Ishikawa (cell line): ENCODE measurements at regions not wholly inside any gene's neighbourhood (a gene's known extent, or its start where the extent isn't known, plus 50 kb on each side); places are given as distances from the start of the nearest gene placed in this dataset.

ENCODE experiments used
- CEBPB ChIP-seq: IDR thresholded peaks from 2 replicates; pipeline ENCODE4 v1.6.1; 2012
- CREB1 ChIP-seq: IDR thresholded peaks from 2 replicates; pipeline ENCODE4 v1.6.1; 2012; ENCODE audit warnings: low read depth
- EGR1 ChIP-seq: IDR thresholded peaks from 2 replicates; pipeline ENCODE4 v1.6.1; 2012
- EP300 ChIP-seq: IDR thresholded peaks from 2 replicates; pipeline ENCODE4 v1.6.1; 2012; ENCODE audit warnings: borderline replicate concordance
- MAX ChIP-seq: IDR thresholded peaks from 2 replicates; pipeline ENCODE4 v1.6.1; 2012
- RAD21 ChIP-seq: IDR thresholded peaks from 2 replicates; pipeline ENCODE4 v1.6.1; 2012; ENCODE audit warnings: low read depth
- TEAD4 ChIP-seq: IDR thresholded peaks from 2 replicates; pipeline ENCODE4 v1.6.1; 2012
- ZBTB7A ChIP-seq: IDR thresholded peaks from 2 replicates; pipeline ENCODE4 v1.6.1; 2012; ENCODE audit warnings: low read depth
- TF ChIP-seq, protein P1 (sequence below): IDR thresholded peaks from 2 replicates; pipeline ENCODE4 v1.6.1; 2012; ENCODE audit warnings: low read depth, mild to moderate bottlenecking
- TF ChIP-seq, protein P2 (sequence below): IDR thresholded peaks from 2 replicates; pipeline ENCODE4 v1.6.1; 2012

GRCh38 chr18:29087616-29088246, 910.8 kb upstream of the CDH2 start:
- no peak for TF ChIP-seq EP300
- TF ChIP-seq ZBTB7A = no peak
- no peak for TF ChIP-seq MAX
- no peak for TF ChIP-seq CREB1
- TF ChIP-seq, protein P1, sequence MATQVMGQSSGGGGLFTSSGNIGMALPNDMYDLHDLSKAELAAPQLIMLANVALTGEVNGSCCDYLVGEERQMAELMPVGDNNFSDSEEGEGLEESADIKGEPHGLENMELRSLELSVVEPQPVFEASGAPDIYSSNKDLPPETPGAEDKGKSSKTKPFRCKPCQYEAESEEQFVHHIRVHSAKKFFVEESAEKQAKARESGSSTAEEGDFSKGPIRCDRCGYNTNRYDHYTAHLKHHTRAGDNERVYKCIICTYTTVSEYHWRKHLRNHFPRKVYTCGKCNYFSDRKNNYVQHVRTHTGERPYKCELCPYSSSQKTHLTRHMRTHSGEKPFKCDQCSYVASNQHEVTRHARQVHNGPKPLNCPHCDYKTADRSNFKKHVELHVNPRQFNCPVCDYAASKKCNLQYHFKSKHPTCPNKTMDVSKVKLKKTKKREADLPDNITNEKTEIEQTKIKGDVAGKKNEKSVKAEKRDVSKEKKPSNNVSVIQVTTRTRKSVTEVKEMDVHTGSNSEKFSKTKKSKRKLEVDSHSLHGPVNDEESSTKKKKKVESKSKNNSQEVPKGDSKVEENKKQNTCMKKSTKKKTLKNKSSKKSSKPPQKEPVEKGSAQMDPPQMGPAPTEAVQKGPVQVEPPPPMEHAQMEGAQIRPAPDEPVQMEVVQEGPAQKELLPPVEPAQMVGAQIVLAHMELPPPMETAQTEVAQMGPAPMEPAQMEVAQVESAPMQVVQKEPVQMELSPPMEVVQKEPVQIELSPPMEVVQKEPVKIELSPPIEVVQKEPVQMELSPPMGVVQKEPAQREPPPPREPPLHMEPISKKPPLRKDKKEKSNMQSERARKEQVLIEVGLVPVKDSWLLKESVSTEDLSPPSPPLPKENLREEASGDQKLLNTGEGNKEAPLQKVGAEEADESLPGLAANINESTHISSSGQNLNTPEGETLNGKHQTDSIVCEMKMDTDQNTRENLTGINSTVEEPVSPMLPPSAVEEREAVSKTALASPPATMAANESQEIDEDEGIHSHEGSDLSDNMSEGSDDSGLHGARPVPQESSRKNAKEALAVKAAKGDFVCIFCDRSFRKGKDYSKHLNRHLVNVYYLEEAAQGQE = no peak
- TF ChIP-seq EGR1 = no peak
- TF ChIP-seq CEBPB = no peak
- no peak for TF ChIP-seq TEAD4
- no peak for TF ChIP-seq RAD21
- TF ChIP-seq, protein P2, sequence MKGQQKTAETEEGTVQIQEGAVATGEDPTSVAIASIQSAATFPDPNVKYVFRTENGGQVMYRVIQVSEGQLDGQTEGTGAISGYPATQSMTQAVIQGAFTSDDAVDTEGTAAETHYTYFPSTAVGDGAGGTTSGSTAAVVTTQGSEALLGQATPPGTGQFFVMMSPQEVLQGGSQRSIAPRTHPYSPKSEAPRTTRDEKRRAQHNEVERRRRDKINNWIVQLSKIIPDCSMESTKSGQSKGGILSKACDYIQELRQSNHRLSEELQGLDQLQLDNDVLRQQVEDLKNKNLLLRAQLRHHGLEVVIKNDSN = no peak
